ENCODE measurements at regions not wholly inside any gene's neighbourhood (a gene's known extent, or its start where the extent isn't known, plus 50 kb on each side); places are given as distances from the start of the nearest gene placed in this dataset.

GRCh38 chr2:57936216-57936615, 110.4 kb upstream of the VRK2 start:
- in situ Hi-C loops (cut with HindIII; ENCODE audit: low sequenced_read_pairs), result no loop called here
- DNase-seq (ENCODE audit: low read depth, low spot score), result no peak
- no peak overlapping the region for H3K4me3 ChIP-seq (ENCODE audit: low read depth, low read length)
- no peak for TF ChIP-seq CTCF (IDR thresholded peaks at IDR 0.05; ENCODE audit: low read depth, low read length)

GRCh38 chr2:57937456-57937855, 109.2 kb upstream of the VRK2 start:
- H3K4me3 ChIP-seq (ENCODE audit: low read depth, low read length), result no peak overlapping the region
- no peak for TF ChIP-seq CTCF (IDR thresholded peaks at IDR 0.05; ENCODE audit: low read depth, low read length)
- DNase-seq (ENCODE audit: low read depth, low spot score), result no peak
- in situ Hi-C loops (cut with HindIII; ENCODE audit: low sequenced_read_pairs), result no loop called here

GRCh38 chr2:57941816-57942215, 104.8 kb upstream of the VRK2 start:
- TF ChIP-seq CTCF (IDR thresholded peaks at IDR 0.05; ENCODE audit: low read depth, low read length), result no peak
- no peak for DNase-seq (ENCODE audit: low read depth, low spot score)
- H3K4me3 ChIP-seq (ENCODE audit: low read depth, low read length), result no peak overlapping the region
- in situ Hi-C loops (cut with HindIII; ENCODE audit: low sequenced_read_pairs), result no loop called here

GRCh38 chr2:57943315-57943714, 103.3 kb upstream of the VRK2 start:
- in situ Hi-C loops (cut with HindIII; ENCODE audit: low sequenced_read_pairs), result no loop called here
- no peak for TF ChIP-seq CTCF (IDR thresholded peaks at IDR 0.05; ENCODE audit: low read depth, low read length)
- DNase-seq (ENCODE audit: low read depth, low spot score), result peak; percentile 13
- H3K4me3 ChIP-seq (ENCODE audit: low read depth, low read length), result no peak overlapping the region

- TF ChIP-seq CTCF (IDR thresholded peaks at IDR 0.05; ENCODE audit: low read depth, low read length), result no peak
- in situ Hi-C loops (cut with HindIII; ENCODE audit: low sequenced_read_pairs), result no loop called here
- DNase-seq (ENCODE audit: low read depth, low spot score), result no peak
- H3K4me3 ChIP-seq (ENCODE audit: low read depth, low read length), result no peak overlapping the region
Observed at GRCh38 chr2:57947398-57947797, 99.2 kb upstream of the VRK2 start.

- H3K4me3 ChIP-seq (ENCODE audit: low read depth, low read length), result no peak overlapping the region
- in situ Hi-C loops (cut with HindIII; ENCODE audit: low sequenced_read_pairs), result no loop called here
- TF ChIP-seq CTCF (IDR thresholded peaks at IDR 0.05; ENCODE audit: low read depth, low read length), result no peak
- DNase-seq (ENCODE audit: low read depth, low spot score), result no peak
Observed at GRCh38 chr2:57954020-57954419, 92.6 kb upstream of the VRK2 start.

GRCh38 chr2:57957238-57957637, 89.4 kb upstream of the VRK2 start:
- TF ChIP-seq CTCF (IDR thresholded peaks at IDR 0.05; ENCODE audit: low read depth, low read length), result no peak
- no peak for DNase-seq (ENCODE audit: low read depth, low spot score)
- no peak overlapping the region for H3K4me3 ChIP-seq (ENCODE audit: low read depth, low read length)
- in situ Hi-C loops (cut with HindIII; ENCODE audit: low sequenced_read_pairs), result no loop called here

Measured in astrocyte of the spinal cord (primary cell).